Mesendoderm (in vitro differentiated cells): ENCODE measurements at regions not wholly inside any gene's neighbourhood (a gene's known extent, or its start where the extent isn't known, plus 50 kb on each side); places are given as distances from the start of the nearest gene placed in this dataset.

Experiments used
- DNase-seq: peaks from one replicate; pipeline ENCODE4 v3.0.0; 2013
- H2AK5ac ChIP-seq: 2 replicates; pipeline ENCODE4 v1.6.1; 2013; ENCODE audit warnings: low read length, inconsistent platforms
- H2BK120ac ChIP-seq: 2 replicates; pipeline ENCODE4 v1.6.1; 2013; ENCODE audit warnings: low read depth, mild to moderate bottlenecking, low read length, moderate library complexity, mixed read lengths
- H2BK15ac ChIP-seq: replicated peaks from 2 replicates; pipeline ENCODE4 v1.6.1; 2013; ENCODE audit warnings: low read depth, mild to moderate bottlenecking, moderate library complexity
- H2BK5ac ChIP-seq: 2 replicates; pipeline ENCODE4 v1.6.1; 2013; ENCODE audit warnings: low read length, inconsistent platforms
- H3K18ac ChIP-seq: 2 replicates; pipeline ENCODE4 v1.6.1; 2013; ENCODE audit warnings: mild to moderate bottlenecking, low read length, mixed read lengths
- H3K23ac ChIP-seq: one replicate; pipeline ENCODE4 v1.6.1; 2013; ENCODE audit warnings: low read length
- H3K27ac ChIP-seq: 2 replicates; pipeline ENCODE4 v1.5.1; 2013; ENCODE audit warnings: low read depth, mild to moderate bottlenecking, inconsistent platforms, low read length, moderate library complexity
- H3K27me3 ChIP-seq: 2 replicates; pipeline ENCODE4 v1.6.1; 2013; ENCODE audit warnings: low read length, control low read depth, mild to moderate bottlenecking, inconsistent platforms; ENCODE audit not compliant: insufficient read depth, poor library complexity
- H3K36me3 ChIP-seq: 2 replicates; pipeline ENCODE4 v1.6.1; 2013; ENCODE audit warnings: low read length, inconsistent platforms; ENCODE audit not compliant: control insufficient read depth, insufficient read depth
- H3K4ac ChIP-seq: one replicate; pipeline ENCODE4 v1.6.1; 2013; ENCODE audit warnings: low read depth, mild to moderate bottlenecking, low read length, moderate library complexity
- H3K4me1 ChIP-seq: 2 replicates; pipeline ENCODE4 v1.6.1; 2013; ENCODE audit warnings: low read depth, low read length, inconsistent platforms; ENCODE audit not compliant: control insufficient read depth
- H3K4me2 ChIP-seq: 2 replicates; pipeline ENCODE4 v1.6.1; 2013; ENCODE audit warnings: low read length
- H3K4me3 ChIP-seq: 2 replicates; pipeline ENCODE4 v1.5.1; 2013; ENCODE audit warnings: mild to moderate bottlenecking, low read length
- H3K56ac ChIP-seq: one replicate; pipeline ENCODE4 v1.6.1; 2013; ENCODE audit warnings: low read length
- H3K79me1 ChIP-seq: 2 replicates; pipeline ENCODE4 v1.6.1; 2013; ENCODE audit warnings: low read length, inconsistent platforms
- H3K79me2 ChIP-seq: 2 replicates; pipeline ENCODE4 v1.6.1; 2013; ENCODE audit warnings: mild to moderate bottlenecking, low read length; ENCODE audit not compliant: control insufficient read depth, insufficient read depth
- H3K9ac ChIP-seq: 2 replicates; pipeline ENCODE4 v1.6.1; 2013; ENCODE audit warnings: low read length, inconsistent platforms
- H4K5ac ChIP-seq: one replicate; pipeline ENCODE4 v1.6.1; 2013; ENCODE audit warnings: low read length
- H4K8ac ChIP-seq: one replicate; pipeline ENCODE4 v1.6.1; 2013; ENCODE audit warnings: low read depth, mild to moderate bottlenecking, control low read depth, low read length, moderate library complexity
- WGBS: extraction: QIAGEN DNeasy Blood & Tissue Kit; methylation state at CpG from one replicate; pipeline ENCODE4 v1.1.7; 2013; ENCODE audit warnings: low lambda C conversion rate, missing lambda C conversion rate; ENCODE audit not compliant: insufficient coverage; ENCODE audit errors: extremely low coverage; 5-methylcytosine and 5-hydroxymethylcytosine counted together

DNA sequence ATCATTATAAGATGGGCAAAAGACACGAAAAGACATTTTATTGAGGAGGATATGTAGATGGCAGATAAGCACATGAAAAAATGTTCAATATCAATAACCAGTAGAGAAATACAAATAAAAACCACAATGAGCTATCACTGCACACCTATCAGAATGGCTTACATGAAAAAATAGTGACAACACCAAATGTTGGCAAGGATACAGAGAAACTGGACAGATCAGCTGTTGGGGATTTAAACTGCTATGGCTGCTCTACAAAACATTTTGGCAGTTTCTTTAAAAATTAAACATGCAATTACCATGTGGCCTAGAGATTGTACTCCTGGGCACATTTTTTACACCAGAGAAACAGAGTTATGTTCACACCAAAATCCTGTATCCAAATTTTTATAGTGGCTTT lies 172.7 kb upstream of the TENT5A start:
- H3K4me3 ChIP-seq, result no peak overlapping the region
- no peak overlapping the region for H2BK120ac ChIP-seq
- H3K23ac ChIP-seq, result no peak overlapping the region
- H3K9ac ChIP-seq, result no peak overlapping the region
- H2AK5ac ChIP-seq, result no peak overlapping the region
- H4K8ac ChIP-seq, result no peak overlapping the region
- DNase-seq, result no peak
- no peaks in the 10 kb centered on the region for H3K4me1 ChIP-seq
- H3K79me2 ChIP-seq, result no peaks in the 10 kb centered on the region
- no peaks in the 10 kb centered on the region for H3K27me3 ChIP-seq
- no peak overlapping the region for H3K56ac ChIP-seq
- no peak overlapping the region for H3K4ac ChIP-seq
- no peak overlapping the region for H2BK15ac ChIP-seq
- H3K36me3 ChIP-seq, result no peaks in the 10 kb centered on the region
- H2BK5ac ChIP-seq, result no peak overlapping the region
- H3K79me1 ChIP-seq, result no peaks in the 10 kb centered on the region
- H3K27ac ChIP-seq, result no peak overlapping the region
- no CpG with 5 or more reads among the region's 1 CpG for WGBS
- H3K4me2 ChIP-seq, result no peak overlapping the region
- no peak overlapping the region for H3K18ac ChIP-seq
- H4K5ac ChIP-seq, result no peak overlapping the region

DNA sequence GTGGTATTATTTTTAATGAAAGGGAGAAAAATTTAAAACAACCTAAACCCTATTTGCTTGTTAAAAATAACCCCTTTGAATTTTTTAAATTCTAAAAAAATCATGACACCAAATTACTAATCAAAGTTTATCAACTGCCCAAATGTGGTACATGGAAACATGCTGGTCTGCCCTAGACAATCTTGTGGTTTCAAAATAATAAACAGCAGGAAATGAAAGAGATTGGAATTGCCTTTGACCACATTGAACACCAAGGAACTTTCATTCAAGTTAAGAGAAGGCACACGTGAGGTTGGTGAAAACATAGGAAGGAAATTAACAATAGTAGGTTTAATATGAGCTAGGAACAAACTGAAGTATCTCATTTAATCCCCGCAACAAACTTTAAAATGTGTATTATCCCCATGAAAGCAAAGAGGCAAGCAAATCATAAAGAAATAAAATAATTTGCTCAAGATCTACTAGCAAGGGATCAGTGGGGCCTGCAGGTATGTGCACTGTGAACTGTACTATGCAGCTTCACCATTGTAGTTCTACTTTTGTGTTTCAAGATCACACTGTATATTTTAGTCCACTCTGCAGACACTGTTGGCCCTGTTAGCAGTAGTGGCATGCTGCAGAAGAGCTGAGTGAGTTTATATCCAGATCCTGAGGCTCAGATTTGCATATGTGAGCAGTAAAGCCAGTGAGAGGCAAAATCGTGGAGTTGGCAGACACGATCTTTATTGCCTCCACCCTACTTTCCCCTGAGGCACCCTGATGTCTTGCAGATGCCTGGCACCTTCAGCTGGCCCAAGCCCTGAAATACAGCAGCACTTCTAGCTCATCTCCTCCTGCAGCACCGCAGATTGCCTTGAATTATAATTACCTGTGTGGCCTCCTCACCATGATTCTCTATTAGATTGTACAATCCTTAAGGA lies 157.8 kb upstream of the TENT5A start:
- Histone ChIP-seq H4K8ac (no peak overlapping the region), H2AK5ac (no peak overlapping the region), H3K9ac (no peak overlapping the region), H2BK15ac (no peak overlapping the region), H3K27me3 (no peaks in the 10 kb centered on the region), H3K79me1 (no peaks in the 10 kb centered on the region), H3K4ac (no peak overlapping the region), H3K79me2 (no peaks in the 10 kb centered on the region), H3K36me3 (no peaks in the 10 kb centered on the region), H3K18ac (no peak overlapping the region), H4K5ac (no peak overlapping the region), H3K4me2 (no peak overlapping the region), H3K4me3 (no peak overlapping the region), H3K4me1 (no peaks in the 10 kb centered on the region), H2BK120ac (no peak overlapping the region), H3K23ac (no peak overlapping the region), H3K56ac (no peak overlapping the region), H2BK5ac (no peak overlapping the region), H3K27ac (no peak overlapping the region)
- WGBS, result no CpG with 5 or more reads among the region's 5 CpGs
- no peak for DNase-seq

DNA sequence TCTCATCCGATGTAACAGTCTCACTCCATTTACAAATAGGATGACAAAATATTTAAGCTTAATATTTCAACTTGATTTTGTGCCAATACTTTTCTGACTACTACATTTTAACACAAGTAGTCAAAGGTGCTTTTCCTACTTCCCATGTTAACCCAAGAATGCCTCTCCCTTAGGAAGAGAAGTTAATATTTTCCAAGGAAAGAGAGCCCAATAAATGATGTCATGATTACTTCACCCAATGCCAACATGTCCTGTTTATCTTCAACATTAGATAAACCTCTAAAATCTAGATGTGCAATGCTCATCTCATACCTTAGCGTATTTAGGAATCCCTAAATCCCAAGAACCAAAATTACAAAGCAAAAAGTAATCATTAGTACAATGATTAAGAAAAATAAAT lies 156.7 kb upstream of the TENT5A start:
- Histone ChIP-seq H3K36me3 (no peaks in the 10 kb centered on the region), H3K18ac (no peak overlapping the region), H3K4me2 (no peak overlapping the region), H2BK15ac (no peak overlapping the region), H2AK5ac (no peak overlapping the region), H4K5ac (no peak overlapping the region), H3K79me1 (no peaks in the 10 kb centered on the region), H3K27ac (no peak overlapping the region), H2BK120ac (no peak overlapping the region), H3K4me1 (no peaks in the 10 kb centered on the region), H3K4ac (no peak overlapping the region), H4K8ac (no peak overlapping the region), H3K56ac (no peak overlapping the region), H3K27me3 (no peaks in the 10 kb centered on the region), H2BK5ac (no peak overlapping the region), H3K4me3 (no peak overlapping the region), H3K9ac (no peak overlapping the region), H3K23ac (no peak overlapping the region), H3K79me2 (no peaks in the 10 kb centered on the region)
- WGBS, result no CpG with 5 or more reads among the region's 2 CpGs
- no peak for DNase-seq

DNA sequence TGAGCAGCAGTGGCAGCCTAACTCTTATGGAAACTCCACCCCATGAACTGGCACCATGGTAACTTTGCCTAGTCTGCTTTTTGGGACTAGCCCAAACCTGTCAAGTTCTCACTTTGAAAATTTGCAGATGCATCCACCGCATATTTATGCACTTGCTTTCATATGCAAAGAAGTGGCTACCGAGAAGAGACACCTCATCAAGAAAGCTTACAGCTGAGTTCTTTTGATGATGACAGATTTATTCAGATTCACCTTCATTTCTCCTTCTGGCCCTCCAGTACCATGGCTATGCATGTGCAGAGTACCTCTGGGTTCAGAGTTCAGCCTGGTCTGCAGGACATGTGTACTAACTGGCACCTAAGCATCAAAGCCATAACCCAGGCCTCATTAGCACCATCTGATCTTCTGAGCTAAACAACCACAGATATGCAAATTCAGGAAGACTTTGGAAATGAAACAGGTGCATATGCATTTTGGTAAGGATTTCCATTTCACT lies 154.3 kb upstream of the TENT5A start:
- Histone ChIP-seq H2AK5ac (no peak overlapping the region), H3K9ac (no peak overlapping the region), H2BK120ac (no peak overlapping the region), H2BK15ac (no peak overlapping the region), H3K56ac (no peak overlapping the region), H2BK5ac (no peak overlapping the region), H3K4me3 (no peak overlapping the region), H4K8ac (no peak overlapping the region), H3K4ac (no peak overlapping the region), H3K79me1 (no peaks in the 10 kb centered on the region), H3K27ac (no peak overlapping the region), H3K18ac (no peak overlapping the region), H3K4me2 (no peak overlapping the region), H4K5ac (no peak overlapping the region), H3K36me3 (no peaks in the 10 kb centered on the region), H3K23ac (no peak overlapping the region), H3K79me2 (no peaks in the 10 kb centered on the region), H3K4me1 (no peaks in the 10 kb centered on the region), H3K27me3 (no peaks in the 10 kb centered on the region)
- DNase-seq, result no peak
- WGBS, result no CpG with 5 or more reads among the region's 2 CpGs

- no peak overlapping the region for H3K9ac ChIP-seq
- WGBS, result no CpG with 5 or more reads among the region's 3 CpGs
- no peak overlapping the region for H3K18ac ChIP-seq
- no peaks in the 10 kb centered on the region for H3K79me2 ChIP-seq
- no peak overlapping the region for H3K4ac ChIP-seq
- H3K27ac ChIP-seq, result no peak overlapping the region
- H3K4me3 ChIP-seq, result no peak overlapping the region
- DNase-seq, result no peak
- no peak overlapping the region for H2BK120ac ChIP-seq
- H3K36me3 ChIP-seq, result no peaks in the 10 kb centered on the region
- H3K56ac ChIP-seq, result no peak overlapping the region
- no peak overlapping the region for H4K5ac ChIP-seq
- no peaks in the 10 kb centered on the region for H3K4me1 ChIP-seq
- no peak overlapping the region for H3K23ac ChIP-seq
- H2BK15ac ChIP-seq, result no peak overlapping the region
- no peaks in the 10 kb centered on the region for H3K79me1 ChIP-seq
- H4K8ac ChIP-seq, result no peak overlapping the region
- no peak overlapping the region for H2AK5ac ChIP-seq
- no peak overlapping the region for H3K4me2 ChIP-seq
- no peaks in the 10 kb centered on the region for H3K27me3 ChIP-seq
- no peak overlapping the region for H2BK5ac ChIP-seq
Observed at GRCh38 chr6:81906041-81906440, 153.6 kb upstream of the TENT5A start.
